T-cell (primary cell): ENCODE measurements at regions not wholly inside any gene's neighbourhood (a gene's known extent, or its start where the extent isn't known, plus 50 kb on each side); places are given as distances from the start of the nearest gene placed in this dataset.
A peak's percentile ranks its signal among the peaks of the same experiment; 100 is the strongest.
"Not testable (repeated sequence)": the region's sequence is repeated elsewhere in the genome, so short reads cannot be mapped to it uniquely, and the experiment has no call there.

Experiments used
- ATAC-seq, 4 experiments: fragments of 200-7000 bp in 3 of 4; fragments of 150-1000 bp in 1 of 4; cut with Tn5 transposase; replicated peaks in 1 of 4; 1 replicate in 3 of 4; 2 replicates in 1 of 4; pipeline ENCODE4 v1.10.0; 2021; ENCODE audit warnings: moderate library complexity in 3 of 4, mild to moderate bottlenecking in 2 of 4, moderate number of reproducible peaks in 1 of 4
- CTCF ChIA-PET, 2 donors: fragments of 300-600 bp; sonication (Branson Sonifier 250); formaldehyde crosslinking; loops; one replicate each; lab custom pipeline; 2022; ENCODE audit warnings: antibody characterized with exemption in 2 of 2; lab: Charles Lee
- POLR2A ChIA-PET, 2 donors: fragments of 300-600 bp; sonication (Branson Sonifier 250); formaldehyde crosslinking; loops; one replicate each; lab custom pipeline; 2022; ENCODE audit warnings: antibody characterized with exemption in 2 of 2; lab: Charles Lee
- DNase-seq, 35 experiments: peaks; one replicate each; pipeline versions ENCODE4 v3.0.0 to v3.0.0-alpha.2; 2013 to 2023
- H3K27ac ChIP-seq: one replicate; pipeline ENCODE4 v1.5.1; 2013; ENCODE audit warnings: low read length
- H3K27me3 ChIP-seq, 2 experiments: replicated peaks in 1 of 2; 1 replicate in 1 of 2; 2 replicates in 1 of 2; pipeline versions ENCODE4 v1.6.1 to v1.7.0; 2013; ENCODE audit warnings: low read length in 1 of 2, mixed read lengths in 1 of 2; ENCODE audit not compliant: control insufficient read depth in 2 of 2, insufficient read depth in 2 of 2; ENCODE audit errors: extremely low read depth in 1 of 2
- H3K36me3 ChIP-seq, 2 donors: 1 replicate in 1 of 2; 2 replicates in 1 of 2; pipeline versions ENCODE4 v1.6.1 to v1.7.0; 2013; ENCODE audit warnings: low read length in 1 of 2; ENCODE audit not compliant: control insufficient read depth in 2 of 2, insufficient read depth in 1 of 2; ENCODE audit errors: extremely low read depth in 1 of 2
- H3K4me1 ChIP-seq, 2 experiments: 1 replicate in 1 of 2; 2 replicates in 1 of 2; pipeline versions ENCODE4 v1.6.1 to v1.7.0; 2013; ENCODE audit warnings: low read length in 2 of 2, mixed read lengths in 1 of 2; ENCODE audit not compliant: insufficient read depth in 2 of 2, control insufficient read depth in 1 of 2; ENCODE audit errors: extremely low read depth in 1 of 2
- H3K4me3 ChIP-seq, 2 donors: 1 replicate in 1 of 2; 2 replicates in 1 of 2; pipeline versions ENCODE4 v1.5.1 to v1.7.0; 2013; ENCODE audit warnings: mild to moderate bottlenecking in 2 of 2, low read length in 1 of 2, moderate library complexity in 1 of 2; ENCODE audit not compliant: control insufficient read depth in 1 of 2; ENCODE audit errors: extremely low read depth in 1 of 2
- H3K9me3 ChIP-seq: 2 replicates; pipeline ENCODE4 v1.7.0; 2013
- H3K27ac Mint-ChIP-seq, 2 donors: one replicate each; pipeline ENCODE4 v1.8.0; 2020 to 2021; ENCODE audit warnings: mild to moderate bottlenecking in 2 of 2, mixed read lengths in 2 of 2
- H3K27me3 Mint-ChIP-seq, 2 donors: one replicate each; pipeline ENCODE4 v1.8.0; 2021 to 2022; ENCODE audit warnings: mixed read lengths in 2 of 2
- H3K36me3 Mint-ChIP-seq: one replicate; pipeline ENCODE4 v1.8.0; 2021; ENCODE audit warnings: mixed read lengths
- H3K4me1 Mint-ChIP-seq, 3 donors: one replicate each; pipeline ENCODE4 v1.8.0; 2020 to 2022; ENCODE audit warnings: mixed read lengths in 3 of 3, mild to moderate bottlenecking in 1 of 3
- H3K4me3 Mint-ChIP-seq, 3 donors: one replicate each; pipeline ENCODE4 v1.8.0; 2020 to 2022; ENCODE audit warnings: mild to moderate bottlenecking in 3 of 3, mixed read lengths in 3 of 3, moderate library complexity in 3 of 3
- H3K9me3 Mint-ChIP-seq, 3 donors: one replicate each; pipeline ENCODE4 v1.8.0; 2020 to 2022; ENCODE audit warnings: mixed read lengths in 3 of 3
- WGBS: methylation state at CpG from one replicate; pipeline ENCODE4 v1.1.5; 2013; ENCODE audit warnings: missing lambda C conversion rate; ENCODE audit not compliant: insufficient coverage; 5-methylcytosine and 5-hydroxymethylcytosine counted together

- Mint-ChIP-seq H3K4me1 (no peaks in the 10 kb centered on the region), H3K27ac (no peak overlapping the region), H3K36me3 (no peaks in the 10 kb centered on the region), H3K27me3 (peaks cover 2 to 5% of the 10 kb centered on the region in 2 donors), H3K9me3 (no peaks in the 10 kb centered on the region), H3K4me3 (no peak overlapping the region)
- CTCF ChIA-PET, result interaction anchor here in 1 of 2 donors (1.5 kb wide), 1 partner anchor 165 kb away, joined by 3 read pairs; no protein-coding TSS in a partner anchor
- ATAC-seq (no peak), DNase-seq (no peak)
- H3K4me1 ChIP-seq, result no peaks in the 10 kb centered on the region
- H3K27ac ChIP-seq, result no peak overlapping the region
- H3K36me3 ChIP-seq, result no peaks in the 10 kb centered on the region
- no CpG with 5 or more reads among the region's 3 CpGs for WGBS
- peaks cover 0 to 4% of the 10 kb centered on the region in 2 experiments for H3K27me3 ChIP-seq
- no peaks in the 10 kb centered on the region for H3K9me3 ChIP-seq
- POLR2A ChIA-PET, result no interaction called here
- no peak overlapping the region for H3K4me3 ChIP-seq
Measured at GRCh38 chr13:44649104-44649428, 72.9 kb upstream of the TSC22D1 start.

GRCh38 chr13:44648392-44649103 lies 72.4 kb upstream of the TSC22D1 start:
- Histone ChIP-seq H3K4me1 (no peaks in the 10 kb centered on the region), H3K4me3 (no peak overlapping the region), H3K27me3 (peaks cover 0 to 4% of the 10 kb centered on the region in 2 experiments), H3K36me3 (no peaks in the 10 kb centered on the region), H3K9me3 (no peaks in the 10 kb centered on the region), H3K27ac (no peak overlapping the region)
- DNase-seq, result peak in 1 of 35 experiments; percentile 8
- no CpG with 5 or more reads among the region's 2 CpGs for WGBS
- CTCF ChIA-PET, result interaction anchor here in 1 of 2 donors (0.6 to 1.0 kb wide), 3 partner anchors 24 to 816 kb away, joined by 4 to 5 read pairs (median 4); no protein-coding TSS in a partner anchor
- H3K27ac Mint-ChIP-seq, result no peak overlapping the region
- no peaks in the 10 kb centered on the region for H3K36me3 Mint-ChIP-seq
- H3K4me1 Mint-ChIP-seq, result no peaks in the 10 kb centered on the region
- H3K9me3 Mint-ChIP-seq, result no peaks in the 10 kb centered on the region
- ATAC-seq, result no peak
- POLR2A ChIA-PET, result no interaction called here
- peaks cover 2 to 5% of the 10 kb centered on the region in 2 donors for H3K27me3 Mint-ChIP-seq
- H3K4me3 Mint-ChIP-seq, result no peak overlapping the region

- CTCF ChIA-PET, result interaction anchor here in 1 of 2 donors (0.8 to 0.9 kb wide), 2 partner anchors 25 to 144 kb away, joined by 3 to 4 read pairs; no protein-coding TSS in a partner anchor
- H3K9me3 ChIP-seq, H3K36me3 ChIP-seq, H3K4me1 Mint-ChIP-seq, H3K4me3 Mint-ChIP-seq, ATAC-seq, DNase-seq, H3K27ac Mint-ChIP-seq, H3K27me3 ChIP-seq, H3K4me1 ChIP-seq, H3K4me3 ChIP-seq, H3K27ac ChIP-seq, H3K9me3 Mint-ChIP-seq, H3K27me3 Mint-ChIP-seq, POLR2A ChIA-PET, H3K36me3 Mint-ChIP-seq: not testable (repeated sequence)
- no CpG with 5 or more reads among the region's 1 CpG for WGBS
Measured at GRCh38 chr13:44647560-44647959, 71.4 kb upstream of the TSC22D1 start.

DNA sequence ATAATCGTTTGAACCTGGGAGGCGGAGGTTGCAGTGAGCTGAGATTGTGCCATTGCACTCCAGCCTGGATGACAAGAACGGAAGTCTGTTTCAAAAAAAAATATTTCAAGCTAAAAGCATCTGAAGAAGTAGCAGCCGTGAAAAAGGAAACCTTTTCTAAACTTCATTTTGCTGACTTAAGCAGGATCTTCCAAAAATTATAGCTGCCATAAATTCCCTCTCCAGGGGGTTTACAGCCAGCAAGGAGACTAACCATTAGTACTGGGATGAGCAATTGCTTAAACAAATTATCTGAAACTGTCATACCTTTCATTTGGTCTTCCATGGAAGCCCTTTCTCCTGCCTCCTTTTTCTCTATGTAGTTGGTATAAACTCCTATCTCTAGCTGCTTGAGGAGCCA lies 69.9 kb upstream of the TSC22D1 start:
- Mint-ChIP-seq H3K27ac (no peak overlapping the region), H3K27me3 (peaks cover 0 to 2% of the 10 kb centered on the region in 2 donors), H3K9me3 (no peaks in the 10 kb centered on the region), H3K4me1 (no peaks in the 10 kb centered on the region), H3K36me3 (no peaks in the 10 kb centered on the region), H3K4me3 (no peak overlapping the region)
- ChIA-PET CTCF (interaction anchor here in 1 of 2 donors (0.6 to 0.8 kb wide), 2 partner anchors 173 to 953 kb away, joined by 4 to 12 read pairs; no protein-coding TSS in a partner anchor), POLR2A (no interaction called here)
- Histone ChIP-seq H3K9me3 (no peaks in the 10 kb centered on the region), H3K4me3 (no peak overlapping the region), H3K36me3 (no peaks in the 10 kb centered on the region), H3K4me1 (no peaks in the 10 kb centered on the region), H3K27ac (no peak overlapping the region), H3K27me3 (peaks cover 0 to under 1% of the 10 kb centered on the region in 2 experiments)
- DNase-seq (no peak), ATAC-seq (no peak)
- WGBS, result 81% methylated on average over 2 of the region's 4 CpGs

- Histone ChIP-seq H3K4me3 (no peak overlapping the region), H3K27ac (no peak overlapping the region), H3K36me3 (no peaks in the 10 kb centered on the region), H3K27me3 (no peaks in the 10 kb centered on the region), H3K4me1 (no peaks in the 10 kb centered on the region), H3K9me3 (no peaks in the 10 kb centered on the region)
- ChIA-PET POLR2A (no interaction called here), CTCF (no interaction called here)
- no peaks in the 10 kb centered on the region for H3K36me3 Mint-ChIP-seq
- DNase-seq (no peak), ATAC-seq (no peak)
- peaks cover 0 to 2% of the 10 kb centered on the region in 2 donors for H3K27me3 Mint-ChIP-seq
- no peak overlapping the region for H3K4me3 Mint-ChIP-seq
- H3K27ac Mint-ChIP-seq, result no peak overlapping the region
- H3K4me1 Mint-ChIP-seq, result no peaks in the 10 kb centered on the region
- 95% methylated on average over 6 of the region's 7 CpGs for whole genome bisulfite sequencing
- no peaks in the 10 kb centered on the region for H3K9me3 Mint-ChIP-seq
Measured at GRCh38 chr13:44643256-44643655, 67.1 kb upstream of the TSC22D1 start.

DNA sequence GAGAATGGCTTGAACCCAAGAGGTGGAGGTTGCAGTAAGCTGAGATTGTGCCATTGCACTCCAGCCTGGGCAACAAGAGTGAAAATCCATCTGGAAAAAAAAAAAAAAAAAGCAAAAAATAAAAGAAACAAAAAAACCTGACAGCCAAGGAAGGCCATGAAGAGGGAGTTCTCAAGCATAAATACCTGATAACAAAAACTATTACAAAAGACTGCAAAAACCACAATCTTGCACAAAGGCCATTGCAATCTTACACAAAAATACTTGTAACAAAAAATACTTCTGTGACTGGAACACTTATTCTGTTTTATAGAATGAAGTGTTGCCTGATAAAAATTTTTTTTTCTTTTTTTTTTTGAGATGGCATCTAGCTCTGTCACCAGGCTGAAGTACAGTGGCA lies 61.5 kb upstream of the TSC22D1 start:
- H3K36me3 Mint-ChIP-seq, result no peaks in the 10 kb centered on the region
- H3K4me3 Mint-ChIP-seq, result no peak overlapping the region
- ATAC-seq, result no peak
- Histone ChIP-seq H3K36me3 (no peaks in the 10 kb centered on the region), H3K9me3 (no peaks in the 10 kb centered on the region), H3K27ac (no peak overlapping the region), H3K27me3 (no peaks in the 10 kb centered on the region), H3K4me3 (no peak overlapping the region), H3K4me1 (no peaks in the 10 kb centered on the region)
- no peaks in the 10 kb centered on the region for H3K9me3 Mint-ChIP-seq
- CTCF ChIA-PET, result no interaction called here
- no peak overlapping the region for H3K27ac Mint-ChIP-seq
- H3K27me3 Mint-ChIP-seq, result no peaks in the 10 kb centered on the region
- POLR2A ChIA-PET, result no interaction called here
- H3K4me1 Mint-ChIP-seq, result no peaks in the 10 kb centered on the region
- DNase-seq, result no peak
